Adrenal gland (tissue), 5 donors: ENCODE measurements at regions not wholly inside any gene's neighbourhood (a gene's known extent, or its start where the extent isn't known, plus 50 kb on each side); places are given as distances from the start of the nearest gene placed in this dataset.

Experiments used
- POLR2A ChIP-seq, 2 donors: fragments of 450-650 bp; IDR thresholded peaks; one replicate each; pipeline ENCODE4 v1.6.1; 2017; ENCODE audit warnings: antibody characterized with exemption in 2 of 2, mild to moderate bottlenecking in 2 of 2, moderate library complexity in 1 of 2
- TF ChIP-seq, protein P1 (sequence below), 6 experiments: fragments of 450-650 bp in 4 of 6; fragments of 200-600 bp in 2 of 6; sonication (generic) in 1 of 6; IDR thresholded peaks; 1 replicate in 5 of 6; 2 replicates in 1 of 6; pipeline versions ENCODE4 v1.5.1 to v1.8.0; 2016 to 2021; ENCODE audit warnings: antibody characterized with exemption in 6 of 6, mild to moderate bottlenecking in 2 of 6, moderate library complexity in 1 of 6
- donor health status: DM: no; HTN: no; CAD: no.

DNA sequence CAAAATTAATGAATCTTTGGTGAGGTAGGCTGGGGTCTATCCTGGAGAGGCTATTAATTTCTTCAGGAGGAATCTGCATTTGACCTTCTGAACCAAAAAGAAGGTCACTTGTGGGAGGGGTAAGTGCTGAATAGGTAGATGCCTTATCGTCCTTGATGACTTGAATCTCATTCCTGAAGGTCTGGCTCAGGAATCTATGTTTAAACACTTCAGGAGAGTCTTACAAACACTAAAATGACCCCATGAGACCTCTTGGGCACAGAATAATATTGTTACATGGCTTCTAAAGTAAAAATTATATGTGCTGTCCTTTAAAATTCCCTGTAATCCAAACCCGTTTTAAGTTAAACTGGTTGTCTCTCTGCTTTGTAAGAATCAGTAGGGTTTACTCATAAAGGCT lies 55.0 kb upstream of the FGGY start:
- TF ChIP-seq, protein P1, sequence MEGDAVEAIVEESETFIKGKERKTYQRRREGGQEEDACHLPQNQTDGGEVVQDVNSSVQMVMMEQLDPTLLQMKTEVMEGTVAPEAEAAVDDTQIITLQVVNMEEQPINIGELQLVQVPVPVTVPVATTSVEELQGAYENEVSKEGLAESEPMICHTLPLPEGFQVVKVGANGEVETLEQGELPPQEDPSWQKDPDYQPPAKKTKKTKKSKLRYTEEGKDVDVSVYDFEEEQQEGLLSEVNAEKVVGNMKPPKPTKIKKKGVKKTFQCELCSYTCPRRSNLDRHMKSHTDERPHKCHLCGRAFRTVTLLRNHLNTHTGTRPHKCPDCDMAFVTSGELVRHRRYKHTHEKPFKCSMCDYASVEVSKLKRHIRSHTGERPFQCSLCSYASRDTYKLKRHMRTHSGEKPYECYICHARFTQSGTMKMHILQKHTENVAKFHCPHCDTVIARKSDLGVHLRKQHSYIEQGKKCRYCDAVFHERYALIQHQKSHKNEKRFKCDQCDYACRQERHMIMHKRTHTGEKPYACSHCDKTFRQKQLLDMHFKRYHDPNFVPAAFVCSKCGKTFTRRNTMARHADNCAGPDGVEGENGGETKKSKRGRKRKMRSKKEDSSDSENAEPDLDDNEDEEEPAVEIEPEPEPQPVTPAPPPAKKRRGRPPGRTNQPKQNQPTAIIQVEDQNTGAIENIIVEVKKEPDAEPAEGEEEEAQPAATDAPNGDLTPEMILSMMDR (IDR thresholded peaks at IDR 0.05) = no peak
- no peak for TF ChIP-seq POLR2A (IDR thresholded peaks at IDR 0.05)
